H1 (cell line): ENCODE measurements at regions not wholly inside any gene's neighbourhood (a gene's known extent, or its start where the extent isn't known, plus 50 kb on each side); places are given as distances from the start of the nearest gene placed in this dataset.

ENCODE experiments used
- SUZ12 ChIP-seq: fragments of 200-600 bp; sonication (generic); IDR thresholded peaks from 2 replicates; pipeline ENCODE4 v1.6.1; 2012; ENCODE audit warnings: mild to moderate bottlenecking, inconsistent platforms, low read length, moderate library complexity, mixed read lengths
- TAF1 ChIP-seq: IDR thresholded peaks from 2 replicates; pipeline ENCODE4 v1.6.1; 2011; ENCODE audit warnings: mild to moderate bottlenecking, low read depth, low read length

GRCh38 chr12:65655074-65655493, 169.2 kb upstream of the HMGA2 start (continued):
- TF ChIP-seq TAF1 (no peak), SUZ12 (no peak)
